ENCODE measurements at regions not wholly inside any gene's neighbourhood (a gene's known extent, or its start where the extent isn't known, plus 50 kb on each side); places are given as distances from the start of the nearest gene placed in this dataset.

DNA sequence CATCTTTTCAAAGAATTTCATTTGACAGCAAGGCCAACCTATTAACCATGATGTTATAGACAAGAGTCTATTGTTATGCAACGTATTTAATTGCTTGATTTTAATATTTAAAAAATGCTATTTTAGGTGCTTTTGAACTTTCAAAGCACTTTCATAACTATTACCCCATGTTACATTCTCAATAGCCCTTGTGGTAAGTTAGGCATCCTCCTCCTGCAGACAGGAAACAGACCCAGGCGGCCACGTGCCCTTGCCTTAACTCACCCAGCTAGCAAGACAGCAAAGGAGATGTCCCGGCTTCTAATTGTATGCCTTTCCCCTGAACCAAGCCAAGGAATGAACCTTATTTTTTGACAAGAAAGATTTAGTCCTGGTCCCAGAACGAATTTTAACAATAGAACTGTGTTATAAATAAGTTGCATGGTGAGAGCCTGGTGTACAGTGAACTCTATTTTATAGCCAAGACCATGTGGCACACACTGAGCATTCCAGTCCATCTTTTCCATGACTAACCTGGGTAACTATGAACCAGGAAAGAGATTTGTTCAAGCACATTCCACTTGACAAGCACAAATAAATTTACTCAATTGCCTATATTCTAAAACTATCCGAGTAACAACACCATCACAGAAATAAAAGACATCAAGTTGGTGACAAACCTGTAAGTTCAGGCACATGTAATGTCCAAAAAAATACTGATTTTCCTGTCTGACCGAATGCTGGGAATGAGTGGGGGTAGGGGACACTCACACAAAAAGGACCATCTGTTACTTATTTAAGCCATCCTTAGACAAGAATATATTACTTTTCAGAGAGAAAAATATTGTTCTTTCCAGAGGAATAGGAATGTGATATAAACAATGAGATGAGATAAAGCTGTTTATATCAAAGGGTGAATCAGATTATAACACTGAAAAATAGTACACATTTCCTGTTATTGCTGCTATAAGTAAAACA lies 163.0 kb downstream of the EFNB2 start:
- no peak for TF ChIP-seq CTCF (IDR thresholded peaks at IDR 0.05)
- DNase-seq (ENCODE audit: low spot score) (no peak), ATAC-seq (ENCODE audit: low FRiP score) (no peak)

DNA sequence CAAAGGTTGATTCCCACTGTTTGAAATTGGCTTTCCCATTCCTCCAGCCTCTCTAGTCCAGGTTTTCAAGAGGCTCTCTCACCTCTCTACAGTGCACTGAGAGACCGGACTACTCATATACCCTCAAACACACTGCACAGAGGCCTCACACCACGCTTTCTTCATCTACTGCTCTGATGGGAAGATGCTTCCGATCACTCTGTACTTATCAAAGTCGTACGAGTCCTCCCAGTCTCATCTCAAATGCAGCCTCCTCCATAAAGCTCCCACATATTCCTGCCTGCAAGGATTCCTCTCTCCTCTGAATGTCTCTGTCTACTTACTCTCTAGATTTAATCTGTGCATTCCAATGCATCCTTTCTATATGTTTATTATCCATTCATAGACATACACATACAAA lies 164.4 kb downstream of the EFNB2 start:
- ATAC-seq (ENCODE audit: low FRiP score): no peak
- TF ChIP-seq CTCF (IDR thresholded peaks at IDR 0.05): no peak
- DNase-seq (ENCODE audit: low spot score): no peak

DNA sequence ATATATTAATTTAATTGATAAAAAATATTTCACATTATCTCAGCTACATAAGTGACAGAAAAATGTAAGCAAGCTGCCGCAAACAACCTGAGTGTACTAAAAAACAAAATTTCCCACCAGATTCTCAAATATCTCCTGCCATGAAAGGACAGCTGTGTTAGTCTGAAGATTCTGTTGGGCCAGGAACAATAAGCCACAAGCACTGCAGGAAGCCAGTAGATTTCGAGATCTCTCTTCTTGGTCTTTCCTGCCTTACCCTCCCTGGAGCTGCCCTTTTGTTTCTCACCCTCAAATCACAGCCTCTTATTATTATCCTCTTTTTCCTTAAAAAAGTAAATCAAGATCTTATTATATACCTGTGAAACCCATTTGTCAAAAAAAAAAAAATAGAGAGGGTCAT lies 165.6 kb downstream of the EFNB2 start:
- TF ChIP-seq CTCF (IDR thresholded peaks at IDR 0.05): no peak
- ATAC-seq (ENCODE audit: low FRiP score) (no peak), DNase-seq (ENCODE audit: low spot score) (no peak)

- ATAC-seq (ENCODE audit: low FRiP score) (no peak), DNase-seq (ENCODE audit: low spot score) (no peak)
- no peak for TF ChIP-seq CTCF (IDR thresholded peaks at IDR 0.05)
These were observed 166.4 kb downstream of the EFNB2 start for GRCh38 chr13:106369091-106369490.

GRCh38 chr13:106367361-106367971 lies 168.0 kb downstream of the EFNB2 start:
- DNase-seq (ENCODE audit: low spot score): no peak
- TF ChIP-seq CTCF (IDR thresholded peaks at IDR 0.05): no peak
- ATAC-seq (ENCODE audit: low FRiP score): no peak

DNA sequence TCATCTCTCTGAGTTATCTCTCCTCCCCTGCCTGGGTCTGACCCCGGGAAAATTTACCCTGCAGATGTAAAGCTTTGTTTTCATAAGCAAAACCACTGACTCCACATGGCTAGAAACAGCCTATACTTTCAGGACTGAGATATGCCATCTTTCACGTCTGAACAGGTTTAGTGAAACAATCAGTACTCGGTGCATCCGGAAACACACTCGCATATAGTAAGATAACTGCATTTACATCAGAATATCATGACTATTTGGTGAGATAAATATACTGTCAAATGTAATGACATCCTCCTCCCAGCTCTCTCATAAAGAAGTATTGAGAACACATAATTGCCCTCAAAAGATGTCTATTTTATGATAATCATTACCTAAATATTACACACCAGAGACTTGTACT lies 172.8 kb downstream of the EFNB2 start:
- TF ChIP-seq CTCF (IDR thresholded peaks at IDR 0.05): no peak
- DNase-seq (ENCODE audit: low spot score) (no peak), ATAC-seq (ENCODE audit: low FRiP score) (no peak)

DNA sequence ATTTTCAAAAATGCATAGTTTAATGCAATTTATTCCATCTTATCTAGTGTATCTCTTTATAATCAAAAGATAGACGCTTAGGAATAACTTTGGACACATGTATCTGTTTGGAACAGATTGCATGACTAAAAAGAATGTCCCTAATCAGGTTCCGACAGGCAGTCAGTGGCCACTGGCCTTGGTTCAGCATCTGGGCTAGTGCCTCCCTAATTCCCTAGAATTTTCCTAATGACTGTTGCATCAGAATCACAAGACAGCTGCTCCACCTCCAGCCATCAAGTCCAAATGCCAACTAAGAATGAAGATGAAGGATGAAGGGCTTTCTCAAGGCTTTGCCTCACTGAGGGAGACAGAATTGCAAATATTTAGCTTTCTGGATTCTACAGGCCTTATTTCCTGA lies 173.8 kb downstream of the EFNB2 start:
- ATAC-seq (ENCODE audit: low FRiP score): no peak
- TF ChIP-seq CTCF (IDR thresholded peaks at IDR 0.05): no peak
- DNase-seq (ENCODE audit: low spot score): no peak

Measured in omental fat pad (tissue), 3 donors.